ENCODE measurements at regions not wholly inside any gene's neighbourhood (a gene's known extent, or its start where the extent isn't known, plus 50 kb on each side); places are given as distances from the start of the nearest gene placed in this dataset.

GRCh38 chr15:87805117-87805820, 451.3 kb downstream of the NTRK3 start:
- no peak for TF ChIP-seq CTCF (conservative IDR thresholded peaks at IDR 0.05; ENCODE audit: low read depth, low read length)
- no peak for DNase-seq (ENCODE audit: low read depth)
- no peak overlapping the region for H3K4me3 ChIP-seq (ENCODE audit: low read depth, low read length)

GRCh38 chr15:87804451-87804850, 452.1 kb downstream of the NTRK3 start:
- TF ChIP-seq CTCF (conservative IDR thresholded peaks at IDR 0.05; ENCODE audit: low read depth, low read length) = no peak
- no peak for DNase-seq (ENCODE audit: low read depth)
- H3K4me3 ChIP-seq (ENCODE audit: low read depth, low read length) = no peak overlapping the region

- no peak for TF ChIP-seq CTCF (conservative IDR thresholded peaks at IDR 0.05; ENCODE audit: low read depth, low read length)
- no peak overlapping the region for H3K4me3 ChIP-seq (ENCODE audit: low read depth, low read length)
- no peak for DNase-seq (ENCODE audit: low read depth)
These were observed 456.7 kb downstream of the NTRK3 start for GRCh38 chr15:87799838-87800237.

- no peak for DNase-seq (ENCODE audit: low read depth)
- no peak for TF ChIP-seq CTCF (conservative IDR thresholded peaks at IDR 0.05; ENCODE audit: low read depth, low read length)
- no peak overlapping the region for H3K4me3 ChIP-seq (ENCODE audit: low read depth, low read length)
These were observed 457.1 kb downstream of the NTRK3 start for GRCh38 chr15:87799428-87799827.

GRCh38 chr15:87793725-87794124, 462.8 kb downstream of the NTRK3 start:
- no peak for DNase-seq (ENCODE audit: low read depth)
- no peak for TF ChIP-seq CTCF (conservative IDR thresholded peaks at IDR 0.05; ENCODE audit: low read depth, low read length)
- H3K4me3 ChIP-seq (ENCODE audit: low read depth, low read length) = no peak overlapping the region

GRCh38 chr15:87792250-87793040, 464.1 kb downstream of the NTRK3 start:
- no peak for TF ChIP-seq CTCF (conservative IDR thresholded peaks at IDR 0.05; ENCODE audit: low read depth, low read length)
- H3K4me3 ChIP-seq (ENCODE audit: low read depth, low read length) = no peak overlapping the region
- DNase-seq (ENCODE audit: low read depth) = peak; percentile 15

Measured in choroid plexus epithelial cell (primary cell).